HG02938 (cell line): ENCODE measurements at regions not wholly inside any gene's neighbourhood (a gene's known extent, or its start where the extent isn't known, plus 50 kb on each side); places are given as distances from the start of the nearest gene placed in this dataset.

Source experiments
- ATAC-seq: cut with Tn5 transposase; IDR thresholded peaks from one replicate; pipeline ENCODE4 v1.9.1; 2021; ENCODE audit warnings: mild to moderate bottlenecking, moderate library complexity; ENCODE audit not compliant: unreplicated experiment

DNA sequence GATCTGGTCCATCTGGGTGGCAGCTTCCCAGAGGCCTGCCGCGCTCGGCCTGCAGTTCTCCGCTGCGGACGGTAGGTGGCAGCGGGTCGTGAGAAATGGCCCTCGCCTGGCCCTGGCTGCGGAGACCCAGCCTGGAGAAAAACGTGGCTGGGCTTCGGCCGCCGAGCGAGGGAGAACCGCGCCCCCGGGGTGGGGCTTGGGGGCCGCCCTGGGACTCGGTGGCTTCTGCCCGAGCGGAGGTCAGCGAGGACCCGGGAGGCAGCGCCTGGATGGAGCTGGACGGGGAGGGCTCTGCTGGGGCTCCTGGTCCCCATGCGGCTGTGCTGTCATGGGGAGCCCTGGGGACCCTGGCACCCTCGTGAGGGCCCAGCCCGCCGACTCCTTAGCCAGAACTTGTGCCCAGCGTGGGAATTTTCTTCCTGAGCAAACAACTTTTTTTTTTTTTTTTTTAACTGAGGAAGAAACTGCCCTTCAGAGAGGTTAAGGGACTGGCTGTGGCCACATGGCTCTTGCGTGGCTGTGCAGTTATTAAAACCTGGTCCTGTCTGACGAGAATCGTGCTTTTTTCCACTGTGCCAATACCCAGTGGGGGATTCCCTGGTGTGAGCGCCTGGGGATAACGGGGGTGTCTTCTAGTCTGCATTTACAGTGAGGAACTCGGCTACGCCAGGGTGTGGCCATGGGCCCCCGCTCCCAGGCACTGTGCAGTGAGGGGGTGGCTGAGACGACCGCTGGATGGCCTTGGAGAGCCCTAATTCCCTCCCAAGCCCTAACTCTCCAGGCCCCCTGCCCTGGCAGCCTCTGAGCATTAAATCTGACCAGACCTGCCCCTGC is 535.6 kb downstream of the INSC start:
- peak; percentile 94 for ATAC-seq

DNA sequence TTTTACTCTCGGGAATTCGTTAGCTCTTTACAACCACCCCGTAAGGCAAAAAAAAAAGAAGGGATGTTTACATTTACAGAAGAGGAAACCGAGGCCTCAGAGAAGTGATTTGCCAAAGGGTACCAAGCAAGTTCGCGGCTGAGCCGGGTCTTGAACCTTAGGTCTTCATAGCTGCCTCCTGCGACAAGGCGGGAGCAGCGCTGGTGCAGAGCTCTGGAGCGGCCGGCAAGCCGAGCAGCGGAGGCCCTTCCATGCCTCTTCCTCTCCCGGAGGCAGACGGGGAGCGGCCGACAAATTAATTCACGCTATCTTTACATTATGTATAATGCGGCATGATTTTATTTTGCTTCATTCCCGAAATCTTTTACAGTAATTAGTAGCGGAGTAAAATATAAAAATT is 536.3 kb downstream of the INSC start:
- ATAC-seq, result no peak

DNA sequence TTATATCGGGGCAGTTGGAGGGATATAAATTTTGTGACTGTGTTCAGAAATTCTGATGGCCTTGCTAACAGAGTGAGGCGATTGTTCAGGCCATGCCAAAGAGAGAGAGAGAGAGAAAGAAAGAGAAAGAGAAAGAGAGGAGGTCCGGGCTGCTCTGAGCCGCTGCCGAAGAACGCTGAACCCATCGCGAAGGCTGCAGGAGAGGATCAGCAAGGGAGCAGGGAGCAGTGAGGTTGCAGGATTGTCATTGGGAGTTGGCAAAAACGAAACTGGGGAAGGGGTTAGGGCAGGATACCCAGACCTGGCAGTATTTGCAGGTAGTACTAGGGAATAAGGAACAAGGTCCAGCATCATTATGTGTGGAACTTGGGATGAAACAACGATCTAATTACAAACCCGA is 537.1 kb downstream of the INSC start:
- ATAC-seq, result no peak

DNA sequence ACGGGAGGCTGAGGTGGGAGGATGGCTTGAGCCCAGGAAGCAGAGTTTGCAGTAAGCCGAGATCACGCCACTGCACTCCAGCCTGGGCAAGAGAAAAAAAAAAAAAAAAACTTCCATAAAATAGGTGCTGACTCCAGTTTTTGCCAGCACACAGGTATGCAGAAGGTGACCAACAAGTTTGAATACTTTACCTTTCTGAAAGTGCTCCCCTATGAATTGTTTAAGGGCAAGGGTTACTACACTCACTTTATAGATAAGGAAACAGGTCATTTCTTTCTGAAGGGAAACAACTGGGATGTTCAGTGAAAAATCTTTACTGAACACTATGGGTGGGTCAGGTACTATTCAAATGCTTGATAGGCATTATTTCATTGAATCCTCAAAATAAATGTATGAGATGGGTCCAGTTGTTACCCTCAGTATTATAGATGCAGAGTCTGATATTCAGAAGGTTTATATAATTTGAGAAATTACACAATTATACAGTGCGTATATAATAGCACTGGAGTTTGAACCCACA is 538.5 kb downstream of the INSC start:
- no peak for ATAC-seq

DNA sequence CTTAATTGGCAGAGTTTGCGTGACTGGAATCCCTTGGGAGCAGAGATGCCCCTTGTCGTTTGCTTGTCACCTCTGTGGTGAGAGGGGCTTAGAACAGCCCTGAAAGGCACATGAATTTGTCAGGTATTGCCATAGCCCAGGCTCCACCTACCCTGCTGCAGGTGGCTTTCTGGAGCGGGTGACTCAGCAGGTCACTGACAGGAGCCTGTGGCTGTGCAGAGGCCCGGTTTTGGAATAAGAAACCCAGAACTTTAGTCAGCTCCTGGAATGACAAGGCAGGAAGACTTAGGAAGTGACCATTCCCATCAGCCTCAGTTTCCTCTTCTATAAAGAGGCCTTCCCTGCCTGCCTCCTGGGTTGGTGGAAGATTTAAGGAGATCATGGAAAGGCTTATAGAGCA is 539.7 kb downstream of the INSC start:
- ATAC-seq, result no peak

DNA sequence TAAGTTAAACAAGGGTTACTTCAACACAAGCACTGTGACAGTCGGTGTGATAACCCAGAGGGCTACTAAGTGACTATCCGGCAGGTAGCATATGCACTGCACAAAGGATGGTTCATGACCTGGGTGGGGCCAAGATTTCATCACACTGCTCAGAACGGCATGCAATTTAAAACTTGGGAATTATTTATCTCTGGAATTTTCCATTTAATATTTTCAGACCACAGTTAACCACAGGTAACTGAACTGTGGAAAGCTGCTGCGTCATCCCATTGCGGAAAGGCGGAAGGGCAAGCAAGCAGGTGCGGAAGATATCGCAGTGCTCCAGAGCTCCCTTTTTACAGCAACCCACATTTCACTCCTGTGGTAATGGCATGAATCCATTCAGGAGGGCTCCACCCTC is 540.8 kb downstream of the INSC start:
- no peak for ATAC-seq

DNA sequence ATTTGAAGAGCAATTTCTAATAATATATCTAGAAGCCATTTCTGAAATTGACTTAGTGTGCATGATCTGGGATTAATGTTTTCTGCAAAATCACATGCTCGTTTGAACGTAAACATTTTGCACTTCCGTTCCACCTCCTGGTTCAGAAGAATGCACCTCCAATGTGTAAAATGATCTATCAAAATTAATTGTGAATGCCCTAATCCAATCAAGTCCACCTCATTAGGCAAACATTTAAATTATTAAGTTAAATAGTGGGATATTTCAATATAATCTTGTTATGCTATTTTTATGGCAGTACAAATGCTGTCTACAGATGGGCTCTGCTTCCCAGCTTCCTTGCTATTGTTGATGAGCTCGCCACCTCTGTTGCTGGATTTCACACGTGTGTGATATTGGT is 542.5 kb downstream of the INSC start:
- ATAC-seq, result no peak

DNA sequence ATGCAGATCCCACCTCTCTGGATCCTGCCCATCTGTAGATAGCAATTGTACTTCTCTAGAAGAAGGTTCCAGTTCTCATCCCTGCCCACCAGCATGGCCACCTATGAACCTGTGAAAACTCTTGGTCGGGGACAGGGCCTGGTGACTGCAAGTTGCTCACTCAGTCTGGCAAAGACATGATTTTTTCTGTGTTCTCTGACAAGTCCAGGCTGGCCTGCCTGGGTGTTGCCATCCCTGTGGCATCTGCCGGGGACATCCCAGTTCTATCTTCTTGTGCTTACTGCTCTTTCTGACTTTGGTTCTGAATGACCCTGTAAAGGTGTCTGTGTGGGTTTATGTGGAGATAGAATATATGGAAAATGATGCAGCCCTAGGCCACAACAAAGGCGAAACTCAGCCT is 545.8 kb downstream of the INSC start:
- no peak for ATAC-seq

DNA sequence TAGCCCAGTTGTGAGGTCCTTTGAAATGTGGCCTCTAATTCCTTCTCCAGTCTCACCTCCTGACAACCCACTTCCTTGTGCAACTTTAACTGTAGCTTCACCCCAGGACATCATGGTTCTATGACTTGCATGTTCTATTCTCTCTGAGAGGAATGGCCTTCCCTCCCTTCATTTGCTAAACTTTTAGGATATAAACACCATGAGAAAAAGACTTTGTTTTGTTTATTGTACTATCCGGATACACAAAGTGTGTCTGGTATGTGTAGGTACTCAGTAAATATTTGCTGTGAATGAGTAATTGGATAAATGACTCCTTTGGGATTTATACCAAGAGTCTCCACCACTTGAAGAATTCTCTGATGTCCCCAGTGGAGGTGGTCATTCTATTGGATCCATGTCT is 547.6 kb downstream of the INSC start:
- ATAC-seq, result no peak

DNA sequence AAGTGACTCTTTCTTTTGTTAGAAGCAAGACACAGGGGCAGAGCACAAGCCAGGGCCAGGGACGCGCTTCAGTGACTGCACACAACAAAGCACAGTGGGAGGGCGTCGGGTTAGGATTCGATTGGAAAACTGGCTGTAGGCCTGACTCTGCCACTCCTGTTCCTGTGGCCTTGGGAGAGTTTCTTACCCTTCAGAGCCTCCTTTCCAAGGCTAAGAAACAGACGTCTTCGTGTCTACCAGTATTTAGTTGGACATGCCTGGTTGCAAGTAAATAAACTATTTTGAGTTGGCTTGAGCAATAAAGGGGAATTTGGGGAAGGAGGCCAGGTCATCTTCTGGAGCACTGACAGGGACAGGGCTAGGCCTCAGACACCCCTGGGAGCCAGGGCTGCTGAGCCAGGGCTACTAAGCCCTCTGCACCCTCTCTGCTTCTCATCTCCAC is 549.1 kb downstream of the INSC start:
- no peak for ATAC-seq

DNA sequence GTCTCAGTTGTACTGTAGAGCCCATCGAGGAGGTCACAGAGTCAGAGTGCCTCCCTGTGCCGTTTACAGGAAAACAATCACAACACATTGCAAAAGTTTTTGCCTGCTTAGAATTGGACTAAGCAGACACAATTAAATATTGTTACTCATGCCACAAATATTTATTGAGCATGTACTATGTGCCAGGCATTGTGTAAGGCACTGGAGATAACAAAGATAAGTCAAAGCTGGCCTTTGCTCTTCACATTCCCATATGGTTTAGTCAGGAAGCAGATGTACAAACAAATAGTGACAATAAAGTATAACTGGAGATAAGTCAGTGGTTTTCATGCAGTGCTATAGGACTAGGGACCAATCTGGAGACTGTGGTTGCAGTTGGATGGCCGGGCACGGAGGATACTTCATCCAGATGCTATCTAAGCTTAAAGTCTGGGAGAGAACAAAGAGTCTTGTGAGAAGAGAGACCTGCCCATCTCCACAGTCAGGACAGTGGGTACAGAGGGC is 550.7 kb downstream of the INSC start:
- no peak for ATAC-seq

DNA sequence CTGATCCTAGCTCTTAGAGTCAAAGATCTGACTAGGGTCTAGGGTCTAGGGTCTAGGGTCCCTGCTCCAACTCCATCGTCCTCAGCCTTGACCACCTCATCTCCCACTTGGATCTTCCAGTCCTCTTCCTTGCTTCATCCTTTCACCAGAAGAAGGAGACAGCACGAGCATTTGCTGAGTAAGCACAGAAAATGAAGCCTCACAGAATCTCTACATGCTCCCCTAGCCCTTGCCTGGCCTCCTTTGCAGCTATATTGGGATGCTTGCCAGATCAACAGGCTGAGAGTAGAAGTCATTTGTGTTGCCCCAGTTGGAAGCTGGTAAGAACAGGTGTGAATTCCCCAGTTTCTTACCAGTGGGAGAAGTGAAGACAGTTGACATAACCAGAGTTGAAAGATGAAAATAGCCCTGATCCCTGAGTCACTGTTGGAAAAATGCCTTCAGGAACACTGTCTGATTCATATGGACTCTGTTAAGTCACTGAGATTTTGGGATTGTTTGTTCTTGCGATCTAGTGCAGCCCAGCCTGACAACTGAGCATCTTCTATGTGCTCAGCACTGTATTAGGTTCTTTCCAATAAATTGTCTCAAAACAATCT is 552.5 kb downstream of the INSC start:
- ATAC-seq, result no peak

DNA sequence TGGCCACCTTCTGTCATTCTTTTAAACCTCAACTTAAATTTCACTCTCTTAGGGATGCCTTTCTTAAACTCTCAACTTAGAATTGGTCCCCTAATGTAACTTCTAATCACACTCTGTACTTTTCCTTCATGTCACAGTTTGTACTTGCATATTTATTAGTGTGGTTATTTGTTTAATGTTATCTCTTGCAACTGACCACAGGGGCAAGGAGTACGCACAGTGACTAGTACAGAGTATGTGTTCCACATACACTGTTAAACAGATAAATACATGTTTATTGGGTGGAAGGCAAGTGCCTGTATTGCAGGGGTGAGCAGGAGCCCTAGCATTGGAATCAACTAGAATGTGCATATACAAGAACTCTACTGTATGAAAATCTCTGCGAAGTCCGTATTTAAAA is 554.0 kb downstream of the INSC start:
- no peak for ATAC-seq

DNA sequence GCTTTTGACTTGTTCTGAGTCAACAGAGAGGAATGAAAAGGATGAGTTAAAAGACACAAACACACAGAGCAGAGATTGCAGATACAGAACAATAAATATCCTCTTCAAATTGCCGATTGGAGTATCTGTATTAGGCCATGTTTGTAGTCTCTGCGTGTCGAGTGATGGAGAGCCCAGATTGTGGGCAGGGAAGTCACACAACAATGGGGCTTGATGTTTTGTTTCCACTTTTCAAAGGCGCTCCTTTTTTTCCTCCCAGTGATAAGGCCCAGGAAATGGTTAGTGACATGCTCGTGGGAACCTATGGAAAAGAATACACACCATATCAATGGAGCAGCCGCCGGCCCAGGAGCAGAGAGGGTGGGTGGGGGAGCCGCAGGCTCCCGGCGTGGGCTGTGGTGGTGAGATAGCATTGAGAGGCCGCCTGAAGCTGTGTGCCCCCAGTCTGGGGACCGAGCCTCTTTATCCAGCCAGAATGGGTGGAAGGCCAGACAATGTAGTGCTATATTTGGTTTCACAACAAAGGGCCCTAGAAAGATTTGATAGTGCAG is 555.9 kb downstream of the INSC start:
- no peak for ATAC-seq

DNA sequence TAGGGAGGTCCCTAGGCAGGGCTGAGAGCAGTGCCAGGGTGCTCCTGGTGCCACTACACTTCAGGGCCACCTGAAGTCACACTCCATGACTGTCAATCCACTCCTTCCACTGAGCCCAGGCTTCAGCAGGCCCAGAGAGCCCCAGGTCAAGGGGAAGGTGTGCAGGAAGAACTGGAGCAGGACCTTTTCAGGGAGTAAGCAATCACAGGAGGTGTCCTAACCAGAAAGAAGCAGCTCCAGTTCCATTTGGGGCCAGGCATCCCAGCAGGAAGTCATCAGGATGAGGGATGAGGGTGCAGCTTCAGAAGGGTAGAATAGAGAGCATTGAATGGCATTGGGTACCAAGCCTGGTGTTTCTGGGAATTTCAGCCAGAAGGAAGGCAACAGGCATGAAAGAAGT is 556.5 kb downstream of the INSC start:
- no peak for ATAC-seq

DNA sequence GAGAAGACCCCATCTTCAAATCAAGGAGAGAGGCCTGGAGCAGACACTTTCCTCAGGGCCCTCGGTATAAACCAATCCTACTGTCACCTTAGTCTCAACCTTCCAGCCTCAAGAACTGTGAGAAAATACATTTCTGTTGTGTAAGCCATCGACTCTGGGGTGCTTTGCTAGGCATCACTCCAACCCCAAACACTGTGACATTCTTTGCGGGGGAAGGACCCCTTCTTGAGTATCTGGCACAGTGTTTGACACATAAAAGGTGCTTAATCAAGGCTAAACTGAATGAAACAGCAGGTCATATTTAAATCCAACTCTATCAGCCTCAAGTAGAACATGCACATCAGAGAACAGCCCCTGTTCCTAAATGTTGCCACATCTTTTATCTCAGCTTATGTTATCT is 558.1 kb downstream of the INSC start:
- no peak for ATAC-seq

DNA sequence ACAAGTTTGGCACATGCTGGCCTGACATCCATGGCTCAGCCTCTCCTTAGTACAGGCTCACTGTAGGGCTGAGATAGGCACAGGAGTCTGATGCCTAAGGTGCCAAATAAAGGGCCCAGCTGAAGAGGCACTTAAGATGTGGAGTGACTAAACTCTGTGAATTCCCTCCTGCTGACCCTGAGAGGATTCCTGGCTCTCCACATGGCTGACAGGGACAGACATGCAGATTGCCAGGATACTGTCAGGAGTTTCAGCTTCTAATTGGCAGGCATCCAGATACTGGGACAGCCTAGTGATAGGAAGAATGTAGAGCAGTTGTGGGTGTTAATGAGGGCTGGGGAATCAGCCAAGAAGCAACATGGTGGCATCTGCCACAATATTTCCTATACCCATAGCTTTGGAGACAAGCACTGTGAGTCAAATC is 558.7 kb downstream of the INSC start:
- no peak for ATAC-seq

DNA sequence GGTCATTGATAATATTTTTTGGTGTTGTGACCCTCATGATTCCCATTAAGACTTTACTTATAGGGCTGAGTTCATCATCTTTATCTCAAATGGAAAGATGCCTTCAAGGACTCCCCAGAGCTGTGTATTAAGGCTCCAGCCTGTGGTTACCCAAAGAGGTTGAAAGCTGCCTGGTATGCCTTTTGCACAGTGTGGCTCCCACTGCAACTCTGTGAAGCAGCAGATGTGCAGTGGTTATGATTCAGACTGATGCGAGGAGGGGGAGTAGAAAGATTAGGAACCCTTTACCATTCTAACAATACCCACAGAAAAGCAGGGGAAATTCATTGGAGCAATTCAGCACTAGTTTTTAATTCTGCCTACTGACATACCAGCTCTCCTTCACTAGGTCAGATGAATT is 560.0 kb downstream of the INSC start:
- ATAC-seq, result no peak

DNA sequence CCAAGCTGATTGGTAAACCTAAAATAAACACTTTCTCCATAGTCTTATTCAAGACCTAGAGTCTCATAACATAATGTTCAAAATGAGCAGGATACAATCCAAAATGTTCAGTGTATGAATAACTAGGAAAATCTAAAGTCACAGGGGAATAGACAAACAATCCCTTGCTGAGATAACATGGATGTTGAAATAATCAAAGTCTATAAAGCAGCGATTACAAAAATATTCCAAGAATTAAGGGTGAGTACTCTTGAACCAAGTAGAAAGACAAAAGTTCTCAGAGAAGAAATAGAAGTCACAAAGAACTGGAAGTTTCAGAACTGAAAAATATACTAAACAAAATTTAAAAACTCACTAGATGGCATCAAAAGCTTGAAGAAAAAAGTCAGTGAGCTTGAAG is 561.0 kb downstream of the INSC start:
- ATAC-seq, result no peak

DNA sequence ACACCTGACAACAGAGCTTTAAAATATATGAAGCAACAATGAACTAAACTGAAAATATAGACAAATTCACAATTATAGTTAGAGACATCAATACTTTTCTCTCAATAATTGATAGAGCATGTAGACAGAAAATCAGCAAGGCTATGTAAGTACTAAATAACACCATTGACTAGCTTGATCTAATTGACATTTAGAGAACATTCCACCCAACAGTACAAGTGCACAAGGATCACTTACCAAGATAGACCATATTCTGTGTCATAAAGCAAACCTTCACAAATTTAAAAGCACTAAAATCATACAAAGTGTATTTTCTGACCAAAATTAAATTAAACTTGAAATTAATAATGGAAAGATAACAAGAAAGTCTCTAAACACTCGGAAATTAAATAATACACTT is 562.5 kb downstream of the INSC start:
- ATAC-seq, result no peak

DNA sequence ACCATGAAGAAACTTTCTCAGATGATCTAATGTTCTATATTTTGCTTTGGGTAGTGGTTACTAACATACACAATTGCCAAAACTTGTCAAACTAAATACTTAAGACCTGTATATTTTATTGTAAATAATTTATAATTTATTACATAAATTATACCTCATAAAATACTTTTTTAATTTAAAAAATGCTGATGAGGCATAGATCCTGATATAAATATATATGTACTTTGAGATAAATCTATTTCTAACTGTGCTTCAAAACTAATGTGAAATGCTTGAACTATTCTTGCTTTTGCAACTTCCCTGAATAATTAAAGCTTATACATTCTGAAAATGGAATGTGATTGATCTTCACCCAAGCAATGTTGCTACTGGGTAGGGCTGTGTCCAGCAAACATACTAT is 568.8 kb downstream of the INSC start:
- no peak for ATAC-seq

DNA sequence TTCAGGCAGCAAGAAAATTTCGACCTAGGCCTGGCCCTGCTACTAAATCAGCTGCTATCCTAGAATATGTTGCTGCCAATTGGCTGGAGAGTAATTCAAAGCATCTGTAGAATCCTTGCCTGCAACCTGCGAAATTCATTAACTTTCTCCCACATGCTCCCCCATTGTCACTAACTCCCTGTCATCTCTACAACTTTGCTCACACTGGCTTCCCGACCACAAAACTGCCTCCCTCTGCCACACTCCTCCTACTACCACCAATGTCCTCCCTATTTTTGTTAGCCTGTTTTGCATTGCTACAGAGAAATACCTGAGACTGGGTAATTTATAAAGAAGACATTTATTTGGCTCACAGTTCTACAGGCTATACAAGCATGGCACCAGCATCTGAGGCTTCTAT is 570.6 kb downstream of the INSC start:
- ATAC-seq, result no peak
